ENCODE measurements at regions not wholly inside any gene's neighbourhood (a gene's known extent, or its start where the extent isn't known, plus 50 kb on each side); places are given as distances from the start of the nearest gene placed in this dataset.

- H3K9ac ChIP-seq: no peak overlapping the region
- H3K27ac ChIP-seq: no peak overlapping the region
- no peaks in the 10 kb centered on the region for H3K9me3 ChIP-seq (replicated peaks in 1 of 11)
- TF ChIP-seq Cebpa-rat (IDR thresholded peaks at IDR 0.05): no peak
- H3K4me1 ChIP-seq: peaks cover 0 to 2% (median 0%) of the 10 kb centered on the region in 10 experiments; a peak in 4 of 20 replicates
- H3K36me3 ChIP-seq: no peaks in the 10 kb centered on the region
- no peaks in the 10 kb centered on the region for H4K20me1 ChIP-seq
- no peak overlapping the region for H3K4me3 ChIP-seq
- H3K27me3 ChIP-seq: no peaks in the 10 kb centered on the region
- no peak overlapping the region for H3K4me2 ChIP-seq
These were observed 263.6 kb downstream of the HACE1 start for GRCh38 chr6:104596091-104596490.

GRCh38 chr6:104595311-104595820, 264.4 kb downstream of the HACE1 start:
- Histone ChIP-seq H3K4me2 (no peak overlapping the region), H3K27ac (no peak overlapping the region), H3K9me3 (replicated peaks in 1 of 11) (no peaks in the 10 kb centered on the region), H3K9ac (no peak overlapping the region), H3K36me3 (no peaks in the 10 kb centered on the region), H3K4me1 (no peaks in the 10 kb centered on the region; a peak in 1 of 20 replicates), H4K20me1 (no peaks in the 10 kb centered on the region), H3K27me3 (no peaks in the 10 kb centered on the region), H3K4me3 (no peak overlapping the region)
- no peak for TF ChIP-seq Cebpa-rat (IDR thresholded peaks at IDR 0.05)

- no peaks in the 10 kb centered on the region for H4K20me1 ChIP-seq
- TF ChIP-seq Cebpa-rat (IDR thresholded peaks at IDR 0.05): no peak
These were observed 268.0 kb downstream of the HACE1 start for GRCh38 chr6:104591573-104592334.

GRCh38 chr6:104589940-104590339, 269.8 kb downstream of the HACE1 start:
- TF ChIP-seq Cebpa-rat (IDR thresholded peaks at IDR 0.05): no peak
- Histone ChIP-seq H3K36me3 (no peaks in the 10 kb centered on the region), H3K9me3 (replicated peaks in 1 of 11) (no peaks in the 10 kb centered on the region), H3K27ac (no peak overlapping the region), H4K20me1 (no peaks in the 10 kb centered on the region), H3K4me2 (no peak overlapping the region), H3K27me3 (no peaks in the 10 kb centered on the region), H3K9ac (no peak overlapping the region), H3K4me3 (no peak overlapping the region), H3K4me1 (no peaks in the 10 kb centered on the region; a peak in 1 of 20 replicates)

More at GRCh38 chr6:104591573-104592334, 268.0 kb downstream of the HACE1 start:
- H3K36me3 ChIP-seq: no peaks in the 10 kb centered on the region
- H3K27ac ChIP-seq: no peak overlapping the region
- H3K4me2 ChIP-seq: no peak overlapping the region
- no peaks in the 10 kb centered on the region for H3K27me3 ChIP-seq
- no peaks in the 10 kb centered on the region; a peak in 1 of 20 replicates for H3K4me1 ChIP-seq
- no peak overlapping the region for H3K4me3 ChIP-seq
- H3K9ac ChIP-seq: no peak overlapping the region
- H3K9me3 ChIP-seq (replicated peaks in 1 of 11): no peaks in the 10 kb centered on the region

- H3K9me3 ChIP-seq (replicated peaks in 1 of 11): peaks cover 0 to 4% (median 0%) of the 10 kb centered on the region in 11 experiments; a peak in 2 of 22 replicates
- no peak for TF ChIP-seq Cebpa-rat (IDR thresholded peaks at IDR 0.05)
- no peaks in the 10 kb centered on the region for H3K27me3 ChIP-seq
- no peak overlapping the region for H3K4me3 ChIP-seq
- no peaks in the 10 kb centered on the region for H3K4me1 ChIP-seq
- no peak overlapping the region for H3K9ac ChIP-seq
- no peaks in the 10 kb centered on the region for H4K20me1 ChIP-seq
- no peaks in the 10 kb centered on the region for H3K36me3 ChIP-seq
- H3K4me2 ChIP-seq: no peak overlapping the region
- H3K27ac ChIP-seq: no peak overlapping the region
These were observed 274.1 kb downstream of the HACE1 start for GRCh38 chr6:104585646-104586045.

- no peaks in the 10 kb centered on the region for H3K27me3 ChIP-seq
These were observed 279.3 kb downstream of the HACE1 start for GRCh38 chr6:104580452-104580851.

GRCh38 chr6:104579310-104579863, 280.3 kb downstream of the HACE1 start:
- H3K27ac ChIP-seq: no peak overlapping the region
- no peaks in the 10 kb centered on the region for H3K27me3 ChIP-seq
- TF ChIP-seq Cebpa-rat (IDR thresholded peaks at IDR 0.05): no peak
- peaks cover 0 to 4% (median 0%) of the 10 kb centered on the region in 11 experiments; a peak in 2 of 22 replicates for H3K9me3 ChIP-seq (replicated peaks in 1 of 11)
- H3K36me3 ChIP-seq: no peaks in the 10 kb centered on the region
- H3K4me1 ChIP-seq: no peaks in the 10 kb centered on the region
- no peak overlapping the region for H3K4me2 ChIP-seq
- H4K20me1 ChIP-seq: no peaks in the 10 kb centered on the region
- H3K9ac ChIP-seq: no peak overlapping the region
- H3K4me3 ChIP-seq: no peak overlapping the region

More at GRCh38 chr6:104580452-104580851, 279.3 kb downstream of the HACE1 start:
- Histone ChIP-seq H3K4me2 (no peak overlapping the region), H3K27ac (no peak overlapping the region), H3K36me3 (no peaks in the 10 kb centered on the region), H3K9ac (no peak overlapping the region), H4K20me1 (no peaks in the 10 kb centered on the region), H3K4me1 (no peaks in the 10 kb centered on the region), H3K9me3 (replicated peaks in 1 of 11) (peaks cover 0 to 4% (median 0%) of the 10 kb centered on the region in 11 experiments; a peak in 2 of 22 replicates), H3K4me3 (no peak overlapping the region)
- no peak for TF ChIP-seq Cebpa-rat (IDR thresholded peaks at IDR 0.05)

GRCh38 chr6:104575536-104575935, 284.2 kb downstream of the HACE1 start:
- Histone ChIP-seq H3K27ac (no peak overlapping the region), H3K9ac (no peak overlapping the region), H3K4me3 (no peak overlapping the region), H3K4me1 (no peaks in the 10 kb centered on the region), H3K27me3 (no peaks in the 10 kb centered on the region), H3K36me3 (no peaks in the 10 kb centered on the region), H3K9me3 (replicated peaks in 1 of 11) (no peaks in the 10 kb centered on the region), H4K20me1 (no peaks in the 10 kb centered on the region), H3K4me2 (no peak overlapping the region)
- no peak for TF ChIP-seq Cebpa-rat (IDR thresholded peaks at IDR 0.05)

- no peak overlapping the region for H3K27ac ChIP-seq
- H3K4me3 ChIP-seq: no peak overlapping the region
- no peaks in the 10 kb centered on the region for H3K27me3 ChIP-seq
- H3K9me3 ChIP-seq (replicated peaks in 1 of 11): no peaks in the 10 kb centered on the region; a peak in 1 of 22 replicates
- no peak overlapping the region for H3K4me2 ChIP-seq
- H4K20me1 ChIP-seq: no peaks in the 10 kb centered on the region
- TF ChIP-seq Cebpa-rat (IDR thresholded peaks at IDR 0.05): no peak
- no peaks in the 10 kb centered on the region for H3K36me3 ChIP-seq
- no peaks in the 10 kb centered on the region for H3K4me1 ChIP-seq
- no peak overlapping the region for H3K9ac ChIP-seq
These were observed 285.5 kb downstream of the HACE1 start for GRCh38 chr6:104574135-104574750.

Measured in BLaER1 treated with 17β-estradiol and CSF1 and Interleukin-3, amounts not matched to agents 10 nM and 100 nM (cell line).